GM19043 (cell line): ENCODE measurements at regions not wholly inside any gene's neighbourhood (a gene's known extent, or its start where the extent isn't known, plus 50 kb on each side); places are given as distances from the start of the nearest gene placed in this dataset.
"Not testable (repeated sequence)": the region's sequence is repeated elsewhere in the genome, so short reads cannot be mapped to it uniquely, and the experiment has no call there.

Experiments used
- ATAC-seq: cut with Tn5 transposase; IDR thresholded peaks from one replicate; pipeline ENCODE4 v1.9.1; 2021; ENCODE audit warnings: low read depth; ENCODE audit not compliant: unreplicated experiment

- ATAC-seq = no peak
Measured at GRCh38 chr18:71322201-71322600, 1033.4 kb downstream of the SOCS6 start.

- ATAC-seq = no peak
Measured at GRCh38 chr18:71321319-71321718, 1032.5 kb downstream of the SOCS6 start.

GRCh38 chr18:71304856-71305255, 1016.0 kb downstream of the SOCS6 start:
- ATAC-seq = no peak

GRCh38 chr18:71303743-71304142, 1014.9 kb downstream of the SOCS6 start:
- ATAC-seq = not testable (repeated sequence)

GRCh38 chr18:71301596-71301995, 1012.8 kb downstream of the SOCS6 start:
- no peak for ATAC-seq

- ATAC-seq = not testable (repeated sequence)
Measured at GRCh38 chr18:71294201-71294600, 1005.4 kb downstream of the SOCS6 start.

- ATAC-seq = no peak
Measured at GRCh38 chr18:71293322-71293721, 1004.5 kb downstream of the SOCS6 start.

- no peak for ATAC-seq
Measured at GRCh38 chr18:71287268-71287667, 998.4 kb downstream of the SOCS6 start.

- no peak for ATAC-seq
Measured at GRCh38 chr18:71252351-71252865, 963.6 kb downstream of the SOCS6 start.

- ATAC-seq = no peak
Measured at GRCh38 chr18:71250191-71250590, 961.3 kb downstream of the SOCS6 start.

GRCh38 chr18:71249791-71250190, 960.9 kb downstream of the SOCS6 start:
- ATAC-seq = no peak

GRCh38 chr18:71242981-71243380, 954.1 kb downstream of the SOCS6 start:
- ATAC-seq = no peak

- no peak for ATAC-seq
Measured at GRCh38 chr18:71238974-71239624, 950.3 kb downstream of the SOCS6 start.

GRCh38 chr18:71237641-71238040, 948.8 kb downstream of the SOCS6 start:
- no peak for ATAC-seq

GRCh38 chr18:71233177-71233576, 944.3 kb downstream of the SOCS6 start:
- ATAC-seq = no peak

GRCh38 chr18:71223486-71223885, 934.6 kb downstream of the SOCS6 start:
- no peak for ATAC-seq

- ATAC-seq = no peak
Measured at GRCh38 chr18:71221405-71221804, 932.6 kb downstream of the SOCS6 start.

- ATAC-seq = not testable (repeated sequence)
Measured at GRCh38 chr18:71212739-71213138, 923.9 kb downstream of the SOCS6 start.

GRCh38 chr18:71212222-71212621, 923.4 kb downstream of the SOCS6 start:
- ATAC-seq = no peak

GRCh38 chr18:71209944-71210343, 921.1 kb downstream of the SOCS6 start:
- no peak for ATAC-seq

- no peak for ATAC-seq
Measured at GRCh38 chr18:71194438-71194837, 905.6 kb downstream of the SOCS6 start.

GRCh38 chr18:71189581-71189980, 900.7 kb downstream of the SOCS6 start:
- ATAC-seq = no peak
